ENCODE measurements at regions not wholly inside any gene's neighbourhood (a gene's known extent, or its start where the extent isn't known, plus 50 kb on each side); places are given as distances from the start of the nearest gene placed in this dataset.
"Not testable (repeated sequence)": the region's sequence is repeated elsewhere in the genome, so short reads cannot be mapped to it uniquely, and the experiment has no call there.

GRCh38 chr11:44442893-44443673 is 122.4 kb upstream of the CD82 start:
- TF ChIP-seq, protein P1, sequence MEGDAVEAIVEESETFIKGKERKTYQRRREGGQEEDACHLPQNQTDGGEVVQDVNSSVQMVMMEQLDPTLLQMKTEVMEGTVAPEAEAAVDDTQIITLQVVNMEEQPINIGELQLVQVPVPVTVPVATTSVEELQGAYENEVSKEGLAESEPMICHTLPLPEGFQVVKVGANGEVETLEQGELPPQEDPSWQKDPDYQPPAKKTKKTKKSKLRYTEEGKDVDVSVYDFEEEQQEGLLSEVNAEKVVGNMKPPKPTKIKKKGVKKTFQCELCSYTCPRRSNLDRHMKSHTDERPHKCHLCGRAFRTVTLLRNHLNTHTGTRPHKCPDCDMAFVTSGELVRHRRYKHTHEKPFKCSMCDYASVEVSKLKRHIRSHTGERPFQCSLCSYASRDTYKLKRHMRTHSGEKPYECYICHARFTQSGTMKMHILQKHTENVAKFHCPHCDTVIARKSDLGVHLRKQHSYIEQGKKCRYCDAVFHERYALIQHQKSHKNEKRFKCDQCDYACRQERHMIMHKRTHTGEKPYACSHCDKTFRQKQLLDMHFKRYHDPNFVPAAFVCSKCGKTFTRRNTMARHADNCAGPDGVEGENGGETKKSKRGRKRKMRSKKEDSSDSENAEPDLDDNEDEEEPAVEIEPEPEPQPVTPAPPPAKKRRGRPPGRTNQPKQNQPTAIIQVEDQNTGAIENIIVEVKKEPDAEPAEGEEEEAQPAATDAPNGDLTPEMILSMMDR (IDR thresholded peaks at IDR 0.05), result not testable (repeated sequence)
- not testable (repeated sequence) for TF ChIP-seq POLR2A (IDR thresholded peaks at IDR 0.05)

All from gastroesophageal sphincter (tissue), 3 donors.